Activated naive CD8-positive, alpha-beta T cell treated with anti-CD3 and anti-CD28 coated beads, Interleukin-2, amount 50 U/mL, for 24 hours (primary cell): ENCODE measurements at regions not wholly inside any gene's neighbourhood (a gene's known extent, or its start where the extent isn't known, plus 50 kb on each side); places are given as distances from the start of the nearest gene placed in this dataset.

ENCODE experiments used
- ATAC-seq: fragments of 150-1000 bp; cut with Tn5 transposase; one replicate; pipeline ENCODE4 v1.10.0; 2021
- DNase-seq: peaks from one replicate; pipeline ENCODE4 v3.0.0; 2021
- H3K27ac Mint-ChIP-seq: one replicate; pipeline ENCODE4 v1.8.0; 2021; ENCODE audit warnings: mild to moderate bottlenecking, mixed read lengths
- H3K27me3 Mint-ChIP-seq: one replicate; pipeline ENCODE4 v1.8.0; 2021; ENCODE audit warnings: mixed read lengths
- H3K36me3 Mint-ChIP-seq: one replicate; pipeline ENCODE4 v1.8.0; 2021; ENCODE audit warnings: low read depth, mixed read lengths
- H3K4me1 Mint-ChIP-seq: one replicate; pipeline ENCODE4 v1.8.0; 2021; ENCODE audit warnings: mixed read lengths
- H3K4me3 Mint-ChIP-seq: one replicate; pipeline ENCODE4 v1.8.0; 2021; ENCODE audit warnings: mild to moderate bottlenecking, moderate library complexity, mixed read lengths
- H3K9me3 Mint-ChIP-seq: one replicate; pipeline ENCODE4 v1.8.0; 2021; ENCODE audit warnings: mixed read lengths

GRCh38 chr11:30717641-30718040 is 131.5 kb upstream of the MPPED2 start:
- H3K9me3 Mint-ChIP-seq: no peaks in the 10 kb centered on the region
- H3K27me3 Mint-ChIP-seq: no peaks in the 10 kb centered on the region
- no peaks in the 10 kb centered on the region for H3K4me1 Mint-ChIP-seq
- no peak overlapping the region for H3K4me3 Mint-ChIP-seq
- ATAC-seq: no peak
- H3K27ac Mint-ChIP-seq: no peak overlapping the region
- DNase-seq: no peak
- no peaks in the 10 kb centered on the region for H3K36me3 Mint-ChIP-seq

GRCh38 chr11:30717009-30717408 is 130.9 kb upstream of the MPPED2 start:
- Mint-ChIP-seq H3K9me3 (no peaks in the 10 kb centered on the region), H3K4me3 (no peak overlapping the region), H3K4me1 (no peaks in the 10 kb centered on the region), H3K27me3 (no peaks in the 10 kb centered on the region), H3K36me3 (no peaks in the 10 kb centered on the region), H3K27ac (no peak overlapping the region)
- ATAC-seq: no peak
- DNase-seq: no peak

GRCh38 chr11:30712749-30713148 is 126.6 kb upstream of the MPPED2 start:
- H3K4me1 Mint-ChIP-seq: no peaks in the 10 kb centered on the region
- no peak overlapping the region for H3K27ac Mint-ChIP-seq
- DNase-seq (no peak), ATAC-seq (no peak)
- peaks cover 2% of the 10 kb centered on the region for H3K27me3 Mint-ChIP-seq
- no peaks in the 10 kb centered on the region for H3K36me3 Mint-ChIP-seq
- H3K9me3 Mint-ChIP-seq: no peaks in the 10 kb centered on the region
- no peak overlapping the region for H3K4me3 Mint-ChIP-seq

- DNase-seq (no peak), ATAC-seq (no peak)
- Mint-ChIP-seq H3K4me3 (no peak overlapping the region), H3K27ac (no peak overlapping the region), H3K27me3 (peaks cover 2% of the 10 kb centered on the region), H3K9me3 (no peaks in the 10 kb centered on the region), H3K4me1 (no peaks in the 10 kb centered on the region), H3K36me3 (no peaks in the 10 kb centered on the region)
Observed at GRCh38 chr11:30710221-30710620, 124.1 kb upstream of the MPPED2 start.

GRCh38 chr11:30707110-30707509 is 121.0 kb upstream of the MPPED2 start:
- Mint-ChIP-seq H3K27ac (no peak overlapping the region), H3K36me3 (no peaks in the 10 kb centered on the region), H3K9me3 (no peaks in the 10 kb centered on the region), H3K4me3 (no peak overlapping the region), H3K4me1 (no peaks in the 10 kb centered on the region), H3K27me3 (peaks cover 2% of the 10 kb centered on the region)
- no peak for ATAC-seq
- DNase-seq: no peak

GRCh38 chr11:30705913-30706675 is 119.9 kb upstream of the MPPED2 start:
- Mint-ChIP-seq H3K4me1 (no peaks in the 10 kb centered on the region), H3K36me3 (no peaks in the 10 kb centered on the region), H3K27ac (no peak overlapping the region), H3K9me3 (no peaks in the 10 kb centered on the region), H3K27me3 (peaks cover 2% of the 10 kb centered on the region), H3K4me3 (no peak overlapping the region)
- ATAC-seq (no peak), DNase-seq (no peak)

GRCh38 chr11:30698425-30698824 is 112.3 kb upstream of the MPPED2 start:
- Mint-ChIP-seq H3K27me3 (peaks cover 3% of the 10 kb centered on the region), H3K36me3 (no peaks in the 10 kb centered on the region), H3K4me3 (no peak overlapping the region), H3K4me1 (no peaks in the 10 kb centered on the region), H3K27ac (no peak overlapping the region), H3K9me3 (no peaks in the 10 kb centered on the region)
- DNase-seq: no peak
- ATAC-seq: no peak

- no peak for DNase-seq
- peaks cover 3% of the 10 kb centered on the region for H3K27me3 Mint-ChIP-seq
- ATAC-seq: no peak
- H3K9me3 Mint-ChIP-seq: no peaks in the 10 kb centered on the region
- H3K27ac Mint-ChIP-seq: no peak overlapping the region
- no peaks in the 10 kb centered on the region for H3K4me1 Mint-ChIP-seq
- no peak overlapping the region for H3K4me3 Mint-ChIP-seq
- no peaks in the 10 kb centered on the region for H3K36me3 Mint-ChIP-seq
Observed at GRCh38 chr11:30697032-30697431, 110.9 kb upstream of the MPPED2 start.

- Mint-ChIP-seq H3K27me3 (no peaks in the 10 kb centered on the region), H3K4me1 (no peaks in the 10 kb centered on the region), H3K36me3 (no peaks in the 10 kb centered on the region), H3K27ac (no peak overlapping the region), H3K9me3 (peaks cover 17% of the 10 kb centered on the region), H3K4me3 (no peak overlapping the region)
- DNase-seq (no peak), ATAC-seq (no peak)
Observed at GRCh38 chr11:30684772-30685171, 98.6 kb upstream of the MPPED2 start.

- H3K27me3 Mint-ChIP-seq: no peaks in the 10 kb centered on the region
- no peak overlapping the region for H3K4me3 Mint-ChIP-seq
- DNase-seq: no peak
- H3K4me1 Mint-ChIP-seq: no peaks in the 10 kb centered on the region
- H3K9me3 Mint-ChIP-seq: peaks cover 13% of the 10 kb centered on the region
- ATAC-seq: no peak
- H3K27ac Mint-ChIP-seq: no peak overlapping the region
- H3K36me3 Mint-ChIP-seq: no peaks in the 10 kb centered on the region
Observed at GRCh38 chr11:30683176-30683575, 97.0 kb upstream of the MPPED2 start.

GRCh38 chr11:30666817-30667216 is 80.7 kb upstream of the MPPED2 start:
- Mint-ChIP-seq H3K4me3 (no peak overlapping the region), H3K27me3 (peaks cover 1% of the 10 kb centered on the region), H3K36me3 (no peaks in the 10 kb centered on the region), H3K27ac (no peak overlapping the region), H3K4me1 (no peaks in the 10 kb centered on the region), H3K9me3 (peaks cover 9% of the 10 kb centered on the region)
- no peak for DNase-seq
- ATAC-seq: no peak

GRCh38 chr11:30665067-30665466 is 78.9 kb upstream of the MPPED2 start:
- H3K9me3 Mint-ChIP-seq: peaks cover 9% of the 10 kb centered on the region
- H3K27ac Mint-ChIP-seq: no peak overlapping the region
- H3K4me1 Mint-ChIP-seq: no peaks in the 10 kb centered on the region
- H3K27me3 Mint-ChIP-seq: peaks cover 1% of the 10 kb centered on the region
- no peak overlapping the region for H3K4me3 Mint-ChIP-seq
- ATAC-seq: no peak
- H3K36me3 Mint-ChIP-seq: no peaks in the 10 kb centered on the region
- DNase-seq: no peak

- Mint-ChIP-seq H3K27ac (no peak overlapping the region), H3K4me3 (no peak overlapping the region), H3K4me1 (no peaks in the 10 kb centered on the region), H3K36me3 (no peaks in the 10 kb centered on the region), H3K9me3 (no peaks in the 10 kb centered on the region), H3K27me3 (peaks cover 3% of the 10 kb centered on the region)
- no peak for DNase-seq
- ATAC-seq: no peak
Observed at GRCh38 chr11:30653606-30654005, 67.5 kb upstream of the MPPED2 start.

GRCh38 chr11:30652801-30653200 is 66.6 kb upstream of the MPPED2 start:
- Mint-ChIP-seq H3K36me3 (no peaks in the 10 kb centered on the region), H3K4me3 (no peak overlapping the region), H3K4me1 (no peaks in the 10 kb centered on the region), H3K27me3 (peaks cover 3% of the 10 kb centered on the region), H3K9me3 (no peaks in the 10 kb centered on the region), H3K27ac (no peak overlapping the region)
- ATAC-seq (no peak), DNase-seq (no peak)

- H3K27ac Mint-ChIP-seq: no peak overlapping the region
- H3K9me3 Mint-ChIP-seq: no peaks in the 10 kb centered on the region
- H3K4me3 Mint-ChIP-seq: no peak overlapping the region
- ATAC-seq (no peak), DNase-seq (no peak)
- peaks cover 7% of the 10 kb centered on the region for H3K27me3 Mint-ChIP-seq
- no peaks in the 10 kb centered on the region for H3K36me3 Mint-ChIP-seq
- no peaks in the 10 kb centered on the region for H3K4me1 Mint-ChIP-seq
Observed at GRCh38 chr11:30650266-30650665, 64.1 kb upstream of the MPPED2 start.
